Suppressor macrophage treated with lipopolysaccharide for 1 hour (primary cell): ENCODE measurements at regions not wholly inside any gene's neighbourhood (a gene's known extent, or its start where the extent isn't known, plus 50 kb on each side); places are given as distances from the start of the nearest gene placed in this dataset.

Source experiments
- DNase-seq, 3 donors: peaks; one replicate each; pipeline ENCODE4 v3.0.0-alpha.2; 2020 to 2022

DNA sequence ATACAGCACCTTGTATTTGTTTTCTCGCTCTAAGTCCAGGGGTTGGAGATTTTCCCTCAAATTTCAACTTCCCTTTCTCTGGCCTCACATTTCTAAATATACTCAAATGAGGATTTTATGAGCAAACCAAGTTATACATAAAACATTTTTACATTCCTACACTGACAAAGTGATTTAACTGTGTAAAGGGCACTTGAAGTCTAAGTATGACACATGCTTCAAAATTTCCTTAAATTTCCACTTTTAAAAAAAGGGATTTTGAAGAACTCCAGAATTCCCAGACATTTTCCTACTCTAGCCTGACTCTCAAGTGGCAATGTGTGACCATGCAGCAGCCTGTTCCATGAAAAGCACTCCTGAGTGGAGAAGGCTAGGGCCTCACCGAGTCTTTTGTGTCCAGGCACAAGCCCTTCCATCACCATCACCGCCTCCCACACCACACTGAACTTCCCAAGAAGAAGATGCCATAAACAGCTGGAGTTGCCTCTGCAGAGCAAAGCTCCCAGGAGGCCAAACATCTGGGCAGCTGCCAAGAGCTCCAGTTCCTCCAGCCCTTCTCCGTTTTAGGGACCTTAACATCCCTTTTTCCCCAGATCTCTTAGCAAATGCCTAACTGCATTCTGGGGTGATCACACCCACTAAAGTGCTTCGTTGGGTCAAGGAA is 68.9 kb downstream of the NCR2 start:
- DNase-seq, result no peak

DNA sequence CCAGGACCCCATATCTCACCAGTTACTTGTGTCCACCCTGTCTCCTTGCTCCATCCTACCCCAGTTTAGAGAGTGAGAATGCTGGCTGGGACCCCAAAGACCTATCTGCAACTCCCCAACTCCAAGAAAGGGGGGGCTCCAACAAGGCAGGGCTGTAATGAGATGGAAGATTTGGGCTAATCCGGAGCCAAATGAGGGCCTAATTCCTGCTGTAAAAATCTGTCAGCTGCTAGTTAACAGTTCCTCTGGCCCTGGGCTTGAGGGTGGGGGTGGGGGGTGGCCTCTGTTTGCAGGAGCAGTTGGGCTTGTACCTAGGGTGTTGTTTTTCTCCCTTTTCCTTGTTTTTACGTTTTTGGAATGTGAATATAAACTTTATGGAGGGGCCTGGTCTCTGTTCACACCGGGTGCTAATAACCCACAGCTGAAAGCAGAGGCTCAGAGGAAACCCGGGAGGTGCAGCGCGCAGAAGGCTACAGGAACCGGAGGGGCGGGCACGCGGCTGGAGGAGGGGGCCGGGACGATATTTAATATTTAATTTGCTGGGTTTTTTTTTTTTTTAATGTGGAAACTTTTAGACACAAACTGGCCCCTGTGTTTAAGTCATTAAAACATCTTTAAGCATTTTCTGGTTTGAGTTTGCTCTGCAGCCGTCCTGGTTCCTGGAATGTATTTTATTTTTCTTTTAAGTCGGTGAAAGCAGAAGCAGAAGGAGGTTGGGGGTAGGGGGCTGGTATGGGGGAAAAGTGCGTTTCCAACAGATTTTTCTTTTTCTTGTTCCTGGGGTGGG is 70.7 kb downstream of the NCR2 start:
- no peak for DNase-seq

DNA sequence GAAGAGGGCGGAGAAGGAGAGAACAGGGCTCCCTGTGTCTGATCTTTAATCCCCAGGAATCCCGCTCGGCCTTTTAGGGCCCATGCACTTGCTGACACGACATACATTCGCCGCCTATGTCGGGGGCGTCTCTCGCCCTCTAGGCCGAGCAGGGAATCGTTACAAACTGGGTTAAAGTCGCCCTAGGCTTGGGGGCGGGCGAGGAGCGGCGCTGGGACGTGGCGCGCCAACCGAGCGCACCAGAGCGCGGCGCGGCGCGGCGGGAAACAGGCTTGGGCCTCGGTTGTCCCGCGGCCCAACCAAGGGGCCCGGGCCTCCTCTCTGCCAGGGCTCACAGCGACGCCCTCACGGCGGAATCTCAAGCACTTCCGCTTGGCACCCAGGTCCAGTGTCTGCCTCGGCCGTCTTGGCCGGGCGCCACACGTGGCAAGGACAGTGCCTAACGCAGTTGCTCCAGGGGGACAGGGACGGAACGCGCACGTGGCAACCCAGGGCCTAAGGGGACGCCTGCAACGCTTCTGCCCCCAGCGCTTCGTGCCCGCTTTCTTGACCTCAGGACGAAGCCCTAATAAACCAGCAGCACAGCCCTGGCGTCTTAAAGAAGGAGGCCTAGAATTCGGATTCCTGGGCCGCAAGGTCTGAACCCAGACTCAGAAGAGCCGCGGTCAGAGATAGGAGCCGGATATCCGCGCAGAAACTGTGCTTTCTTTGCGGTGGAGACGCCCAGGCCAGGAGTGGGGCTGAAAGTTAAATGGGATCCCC is 71.5 kb downstream of the NCR2 start:
- no peak for DNase-seq

DNA sequence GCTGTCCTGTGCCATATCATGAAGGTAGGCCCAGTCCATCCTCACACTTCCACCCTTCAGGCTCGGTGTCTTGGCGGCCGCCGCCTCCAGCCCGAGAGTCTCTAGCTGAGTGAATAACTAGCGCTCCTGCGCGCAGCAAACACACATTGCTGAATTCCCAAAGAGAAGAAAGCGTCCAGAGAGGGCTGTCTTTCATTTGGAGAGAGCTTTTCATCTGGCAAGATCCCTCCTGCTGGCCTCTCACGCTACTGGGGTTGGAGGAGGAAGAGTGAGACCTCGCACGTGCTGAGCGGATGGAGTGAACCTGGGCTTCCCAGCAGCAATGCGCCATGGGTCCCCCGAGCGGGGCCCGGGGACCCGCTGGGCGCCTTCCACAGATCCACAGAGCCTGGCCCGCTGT is 73.2 kb downstream of the NCR2 start:
- DNase-seq, result no peak

DNA sequence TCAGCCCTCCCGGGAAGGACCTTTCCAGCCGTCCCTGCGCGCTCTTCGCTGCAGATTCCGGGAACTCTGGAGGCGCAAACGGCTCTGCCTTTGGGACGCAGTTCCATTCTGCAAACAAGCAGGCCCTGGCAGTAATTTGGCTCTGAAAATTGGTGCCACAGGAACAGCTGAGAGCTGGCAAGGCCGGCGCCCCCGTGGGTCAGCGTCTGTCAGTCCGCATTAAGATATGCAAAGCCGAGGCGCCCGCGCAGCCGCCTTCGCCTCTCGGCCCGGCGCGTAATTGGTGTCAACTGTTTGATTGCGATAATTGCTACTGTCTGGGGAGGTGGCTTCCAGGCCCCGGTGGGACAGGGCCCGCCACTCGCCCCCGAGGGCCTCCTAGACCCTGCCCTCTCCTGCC is 73.6 kb downstream of the NCR2 start:
- no peak for DNase-seq

DNA sequence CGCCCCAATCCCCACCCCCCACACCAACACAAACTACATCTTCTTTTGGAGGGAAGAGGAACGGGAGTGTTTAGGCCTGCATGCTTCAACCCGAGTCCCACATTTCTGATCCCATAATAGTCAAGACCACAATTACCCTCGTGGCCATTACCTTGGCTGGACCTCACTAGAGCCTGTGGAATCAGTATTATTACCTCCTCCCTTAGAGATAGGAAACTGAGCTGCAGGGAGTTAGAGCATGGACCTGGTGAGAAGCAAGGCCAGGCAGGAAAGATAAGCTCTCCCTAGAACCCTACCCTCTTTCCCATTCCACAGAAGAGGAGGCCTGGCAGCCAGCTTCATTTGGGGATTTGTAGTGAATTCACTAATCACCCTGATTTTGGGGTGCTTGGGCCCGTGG is 74.1 kb downstream of the NCR2 start:
- DNase-seq, result no peak

DNA sequence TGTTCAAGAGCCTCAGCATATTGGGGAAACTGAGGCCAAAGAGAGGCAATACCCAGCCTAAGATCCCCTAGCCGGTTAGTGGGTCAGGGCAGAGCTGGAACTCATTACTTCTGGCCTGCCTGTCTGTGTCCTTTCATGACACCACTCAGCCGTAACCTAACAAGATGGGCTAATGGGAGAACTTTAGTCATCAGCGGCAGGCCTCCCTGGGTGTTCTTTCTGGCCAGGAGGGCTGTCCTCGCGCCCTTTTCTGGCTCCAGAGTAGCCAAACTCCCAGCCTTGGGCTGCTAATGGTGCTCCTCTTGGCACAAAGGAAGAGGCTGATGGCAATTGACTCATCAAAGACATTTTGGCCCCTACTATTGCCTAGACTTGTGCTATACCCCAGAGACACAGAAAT is 76.6 kb downstream of the NCR2 start:
- no peak for DNase-seq

DNA sequence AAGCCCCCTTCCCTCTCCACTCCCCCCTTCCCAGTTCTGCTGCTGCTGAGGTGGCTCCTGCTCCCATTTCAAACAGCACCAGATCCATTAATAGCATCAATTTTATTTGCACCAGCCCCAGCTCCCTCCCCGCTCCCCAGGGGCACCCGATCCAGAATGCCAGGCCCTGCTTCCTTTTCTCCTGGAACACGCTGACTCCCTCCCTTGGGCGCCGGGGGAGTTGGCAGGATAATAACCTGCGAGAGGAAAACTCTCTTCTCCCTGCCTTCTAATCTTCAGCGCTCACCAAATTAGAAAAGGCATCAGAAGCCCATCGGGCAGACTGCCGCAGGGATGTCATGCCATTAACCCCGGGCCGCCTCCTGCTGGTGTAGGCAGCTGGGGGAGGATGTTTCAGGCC is 77.8 kb downstream of the NCR2 start:
- no peak for DNase-seq

DNA sequence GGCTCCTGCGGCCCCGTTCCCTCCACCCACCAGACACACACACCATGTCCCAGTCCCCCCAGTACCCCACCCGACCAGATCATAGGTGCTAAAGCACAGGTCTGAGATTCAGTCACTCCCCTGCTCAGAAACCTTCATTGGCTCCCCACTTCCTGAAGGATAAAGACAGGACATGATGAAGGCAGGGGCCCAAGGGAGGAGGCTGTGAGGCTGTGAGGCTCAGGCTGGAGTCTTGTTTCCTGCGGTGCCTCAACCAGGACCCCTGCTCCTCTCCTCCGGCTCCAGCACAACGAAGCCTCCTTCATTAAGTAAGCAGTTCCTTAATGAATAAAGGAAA is 81.1 kb downstream of the NCR2 start:
- DNase-seq, result no peak

DNA sequence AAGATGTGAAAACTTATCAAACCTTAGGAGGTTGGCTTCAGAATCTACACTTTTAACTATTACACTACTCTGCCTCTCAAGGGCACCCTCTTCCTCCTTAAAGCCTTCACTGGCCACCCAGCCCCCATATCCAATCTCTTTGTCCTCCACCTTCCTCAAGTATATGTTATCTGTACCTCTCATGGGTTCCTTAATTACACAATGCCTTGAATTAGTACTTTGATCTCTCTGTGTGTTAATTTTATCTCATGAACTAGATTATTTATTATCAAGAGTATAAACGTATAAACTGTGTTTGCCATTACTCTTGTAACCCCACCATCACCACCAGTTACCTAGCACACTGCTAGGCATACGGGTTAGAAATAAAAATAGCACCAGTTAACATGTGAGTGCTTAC is 83.3 kb downstream of the NCR2 start:
- DNase-seq, result no peak

DNA sequence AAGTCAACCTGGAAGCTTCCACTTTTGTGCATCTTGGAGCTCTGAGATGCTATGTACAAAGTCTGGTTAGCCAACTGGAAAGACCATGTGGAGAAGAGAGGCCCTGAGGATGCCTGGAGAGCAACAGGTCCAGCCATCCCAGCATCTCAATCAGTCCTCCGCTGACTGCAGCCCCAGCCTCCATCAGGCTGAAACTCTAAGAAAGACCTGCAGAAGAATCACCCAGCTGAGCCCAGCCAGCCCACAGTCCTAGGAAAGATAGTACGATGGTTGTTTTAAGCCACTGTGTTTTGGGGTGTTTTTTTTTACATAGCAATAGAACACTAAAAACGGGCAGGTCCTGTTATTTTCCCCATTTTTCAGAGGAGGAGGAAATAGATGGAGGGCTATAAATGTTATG is 84.0 kb downstream of the NCR2 start:
- DNase-seq, result no peak

DNA sequence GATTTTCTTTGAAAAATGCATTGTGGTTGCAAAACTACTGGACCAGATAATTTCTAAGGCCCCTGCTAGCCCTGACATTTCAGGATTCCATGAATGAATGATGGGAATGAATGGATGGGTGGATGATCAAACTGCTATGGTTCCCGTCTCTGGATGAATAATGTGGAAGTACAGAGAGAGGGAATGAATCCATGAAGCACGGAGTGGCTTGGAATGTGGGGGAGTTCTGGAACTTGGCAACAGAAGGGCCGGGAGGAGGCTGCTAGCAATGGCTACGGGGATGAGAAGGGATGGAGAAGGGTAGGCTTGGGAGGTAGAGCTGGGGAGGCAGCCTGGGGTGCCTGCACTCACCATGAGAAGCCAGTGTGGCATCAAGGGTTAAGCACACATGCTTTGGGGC is 84.8 kb downstream of the NCR2 start:
- no peak for DNase-seq

DNA sequence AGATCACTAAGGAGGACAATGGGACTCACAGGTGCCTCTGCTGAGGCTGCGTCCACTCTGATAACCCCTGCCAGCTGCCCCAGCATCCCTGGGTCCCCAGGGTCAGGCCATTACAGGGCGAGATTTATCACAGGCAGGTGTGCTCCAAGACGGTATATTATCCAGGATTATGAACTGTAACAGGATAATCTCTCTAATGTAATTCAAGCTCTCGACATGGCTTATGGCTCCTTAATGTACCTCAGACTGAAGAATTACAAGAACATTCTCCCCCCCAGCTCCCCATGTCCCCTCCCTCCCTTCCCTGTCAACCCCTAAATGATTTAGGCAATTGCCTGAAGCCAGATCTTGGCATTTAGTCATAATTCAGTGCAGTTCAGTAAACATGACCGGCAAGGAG is 86.8 kb downstream of the NCR2 start:
- no peak for DNase-seq

DNA sequence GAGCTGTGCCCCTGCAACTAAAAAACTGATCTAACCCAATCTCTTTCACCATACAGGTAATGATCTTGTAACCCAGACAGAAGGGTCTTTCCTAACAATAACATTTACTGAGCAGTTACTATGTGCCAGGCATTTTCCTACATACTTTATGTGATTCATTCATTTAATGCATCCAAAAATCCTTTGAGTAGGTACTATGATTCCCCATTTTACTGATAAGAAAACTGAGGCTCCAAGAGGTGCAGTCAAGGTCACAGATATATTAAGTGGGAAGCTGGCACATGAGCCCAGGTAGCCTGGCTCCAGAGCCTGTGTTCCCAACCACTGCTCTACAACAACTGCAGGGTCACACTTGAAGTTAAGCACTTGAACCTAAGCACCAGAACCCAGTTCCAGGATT is 87.6 kb downstream of the NCR2 start:
- DNase-seq, result no peak

DNA sequence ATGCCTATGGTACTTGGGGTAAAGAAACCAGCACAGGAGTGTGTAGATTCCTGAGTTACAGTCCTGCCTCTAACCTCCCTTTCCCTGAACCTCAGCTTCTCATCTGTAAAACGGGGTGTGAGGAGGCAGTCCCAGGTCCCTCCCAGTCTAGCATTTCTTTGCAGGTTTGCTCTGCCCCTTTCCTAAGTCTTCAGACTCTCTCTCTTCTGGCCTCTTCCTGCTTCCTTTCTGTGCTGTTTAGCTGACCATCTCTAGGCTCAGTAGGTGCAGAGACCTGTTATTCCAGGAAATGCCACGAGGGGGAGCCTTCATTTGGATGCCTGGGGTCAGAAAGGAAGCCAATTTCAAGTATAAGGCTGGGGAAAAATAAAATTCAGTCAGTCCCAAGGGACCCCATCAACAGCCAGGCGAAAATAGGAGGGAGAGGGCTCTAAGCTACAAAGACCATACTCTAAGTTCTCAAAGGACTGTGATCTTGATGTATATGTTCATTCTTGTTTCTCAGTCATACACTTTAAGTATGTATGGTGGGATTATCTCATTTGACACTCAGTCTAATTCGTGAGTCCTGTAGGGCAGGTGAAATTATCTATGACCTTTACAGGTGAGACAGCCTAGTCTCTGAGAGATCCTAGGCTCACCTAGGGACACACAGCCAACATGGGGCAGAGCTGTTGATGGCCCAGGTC is 89.1 kb downstream of the NCR2 start:
- peak; percentile 72 to 88 (median 86) for DNase-seq

DNA sequence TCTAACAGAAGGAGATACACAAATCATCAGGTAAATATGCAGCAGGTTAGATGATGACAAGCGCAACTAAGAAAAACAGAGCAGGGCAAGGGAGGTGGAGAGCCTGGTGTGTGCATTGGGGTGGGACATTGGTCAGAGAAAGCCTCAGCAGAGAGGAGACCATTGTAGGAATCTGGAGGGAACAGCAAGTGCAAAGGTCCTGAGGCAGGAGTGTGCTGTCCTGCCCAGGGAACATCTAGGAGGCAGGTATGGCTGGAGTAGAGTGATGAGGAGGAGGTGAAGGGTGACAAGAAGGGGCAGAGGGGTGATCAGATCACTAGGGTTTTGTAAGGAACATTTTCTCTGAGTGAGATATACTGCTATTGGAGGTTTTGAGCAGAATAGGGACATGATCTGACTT is 90.1 kb downstream of the NCR2 start:
- no peak for DNase-seq

DNA sequence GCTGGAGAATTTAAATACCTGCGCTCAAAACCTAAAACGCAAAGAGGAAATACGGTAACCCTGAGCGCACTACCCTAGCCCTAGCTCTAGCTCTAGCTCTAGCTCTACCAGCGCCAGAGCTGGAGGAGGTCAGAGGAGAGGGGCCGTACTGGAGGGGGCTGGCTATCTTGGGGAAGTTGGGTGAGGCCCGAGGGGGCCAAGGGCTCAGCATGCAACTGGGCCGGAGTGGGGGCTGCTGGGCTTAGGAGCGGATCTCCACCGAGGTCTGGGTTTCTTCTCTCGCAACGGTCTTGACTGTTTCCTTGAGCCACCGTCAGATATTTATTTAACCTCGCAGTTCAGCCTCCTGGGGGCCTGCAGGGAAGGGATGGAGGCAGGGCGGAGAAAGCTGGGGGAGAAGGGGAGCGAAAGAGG is 91.0 kb downstream of the NCR2 start:
- no peak for DNase-seq

DNA sequence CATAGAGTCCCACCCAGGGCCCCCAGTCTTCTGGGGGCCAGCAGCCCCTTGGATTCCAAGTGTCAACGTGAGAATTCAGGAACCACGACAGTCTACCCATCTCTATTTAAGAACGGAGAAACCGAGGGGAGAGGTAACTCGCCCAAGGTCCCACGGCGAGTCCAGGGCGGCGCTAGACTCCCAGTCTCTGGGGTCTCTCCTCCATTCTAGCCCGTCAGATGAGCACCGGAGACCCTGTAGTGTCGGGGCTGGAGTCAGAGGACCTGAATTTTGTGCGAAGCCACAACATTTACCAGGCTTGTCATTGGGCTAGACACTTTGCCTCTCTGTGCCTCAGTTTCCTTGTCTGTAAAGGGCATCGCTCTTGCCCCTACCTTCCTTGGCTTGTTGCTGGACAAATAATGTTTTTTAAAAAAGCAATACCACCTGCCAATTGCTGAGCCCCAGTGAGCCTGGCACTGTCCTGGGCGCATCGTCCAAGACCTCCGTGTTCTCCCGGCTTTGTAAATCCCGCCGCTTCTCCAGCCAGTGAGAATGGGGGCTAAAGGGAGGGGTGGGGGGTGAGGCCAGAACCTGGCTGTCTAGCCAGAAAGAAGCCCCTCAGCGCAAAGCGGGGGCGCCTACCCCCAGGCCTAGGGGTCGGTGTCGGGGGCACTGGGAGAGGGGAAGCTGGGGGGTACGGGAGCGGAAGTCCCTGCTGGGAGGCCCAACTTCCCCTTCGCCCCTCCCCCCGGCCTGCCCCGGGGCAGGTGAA is 91.7 kb downstream of the NCR2 start:
- no peak for DNase-seq

DNA sequence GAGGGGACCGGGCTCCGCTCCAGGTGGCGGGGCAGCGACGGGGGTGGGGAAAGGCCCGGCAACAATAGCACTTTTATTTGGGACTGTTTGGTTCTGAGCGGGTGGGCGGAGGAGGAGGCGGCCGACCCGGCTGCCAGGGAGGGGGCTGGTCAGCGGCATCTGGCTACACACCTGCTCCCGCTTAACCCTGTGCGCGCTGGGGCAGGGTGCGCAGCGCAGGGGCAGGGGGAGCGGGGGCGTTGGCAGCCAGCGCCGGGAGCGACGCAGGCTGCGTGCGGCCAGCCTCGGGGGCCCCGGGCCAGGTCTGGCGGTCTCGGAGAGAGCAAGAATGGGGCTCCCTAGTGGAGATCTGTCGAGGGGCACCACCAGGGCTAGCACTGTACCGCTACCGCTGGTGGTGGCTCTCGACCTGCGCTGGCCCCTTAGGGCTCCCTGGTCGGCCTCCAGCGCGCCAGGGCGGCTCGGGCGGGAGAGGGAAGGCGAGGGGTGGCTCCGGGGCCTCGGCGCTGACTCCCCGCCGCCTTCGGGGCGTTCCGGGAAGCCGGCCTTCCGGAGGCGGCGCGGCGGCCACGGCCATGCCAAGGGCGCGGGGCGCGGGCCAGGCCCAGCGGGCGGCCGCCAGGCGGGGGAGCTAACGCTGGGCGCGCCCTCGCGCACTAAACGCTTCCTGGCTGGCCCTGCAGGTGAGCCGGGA is 92.4 kb downstream of the NCR2 start:
- peak; percentile 28 to 70 (median 45) for DNase-seq

DNA sequence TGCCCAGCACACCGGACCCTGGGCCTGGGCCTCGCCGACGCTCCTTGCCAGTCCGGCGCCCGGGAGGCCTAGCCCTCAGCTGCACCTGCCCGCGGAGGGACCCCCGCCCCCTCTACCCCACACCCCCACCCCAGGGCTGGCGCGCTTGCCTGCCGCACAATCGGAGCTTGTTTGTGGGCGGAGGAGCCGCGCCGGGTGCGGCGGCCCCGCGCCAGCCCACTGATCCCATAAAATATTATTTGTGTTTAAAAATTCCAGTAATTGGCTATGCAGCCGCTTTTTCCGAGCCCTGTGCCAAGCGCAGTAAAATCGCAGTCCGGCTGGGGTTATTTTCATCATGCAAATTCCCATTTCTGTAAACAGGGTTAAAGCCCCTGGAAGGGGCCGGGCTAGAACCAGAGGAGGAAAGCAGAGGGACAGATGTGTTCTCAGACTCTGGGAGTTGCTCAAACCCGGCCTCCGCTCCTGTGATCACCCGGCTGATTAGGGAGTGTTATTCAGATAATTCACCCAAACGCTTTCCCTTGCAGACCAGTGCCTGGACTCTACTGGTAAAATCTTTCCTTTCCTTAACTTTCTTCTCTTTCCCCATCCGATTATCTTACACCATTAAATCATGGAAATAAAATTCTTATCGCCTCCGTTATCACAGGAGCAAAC is 93.1 kb downstream of the NCR2 start:
- DNase-seq, result no peak

DNA sequence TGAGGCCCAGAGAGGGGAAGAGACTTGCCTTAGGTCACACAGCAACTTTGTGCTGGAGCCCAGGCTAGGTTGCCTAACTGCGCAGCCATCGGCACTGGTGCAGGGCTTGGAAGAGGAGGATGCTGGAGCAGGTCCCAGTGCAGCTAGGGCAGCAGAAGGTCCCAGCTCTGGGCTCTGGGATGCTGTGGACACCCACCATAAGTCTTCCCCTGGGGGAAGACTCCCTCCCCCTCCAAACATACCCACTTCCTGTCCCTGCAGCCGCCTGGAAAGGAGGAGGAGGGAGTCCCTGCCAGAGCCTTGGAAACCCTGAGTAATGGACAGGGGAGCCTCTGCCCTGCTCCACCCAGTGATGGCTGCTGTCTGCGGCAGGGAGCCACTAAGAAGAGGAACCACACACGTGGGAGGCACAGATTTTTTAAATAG is 93.6 kb downstream of the NCR2 start:
- DNase-seq, result peak; percentile 63 to 72 (median 67)
